Activated CD4-positive, alpha-beta T cell treated with anti-CD3 and anti-CD28 coated beads, Interleukin-2, Interleukin-6, amounts not matched to agents 100 ng/mL and 50 ng/mL, durations not matched to agents 16 hours and 8 hours (primary cell): ENCODE measurements at regions not wholly inside any gene's neighbourhood (a gene's known extent, or its start where the extent isn't known, plus 50 kb on each side); places are given as distances from the start of the nearest gene placed in this dataset.

Source experiments
- DNase-seq: peaks from one replicate; pipeline ENCODE4 v3.0.0-alpha.2; 2020

GRCh38 chr4:138555584-138555983, 313.4 kb upstream of the SLC7A11 start:
- peak; percentile 3 for DNase-seq

- DNase-seq = no peak
Measured at GRCh38 chr4:138555108-138555507, 313.0 kb upstream of the SLC7A11 start.

- DNase-seq = no peak
Measured at GRCh38 chr4:138553001-138553845, 311.1 kb upstream of the SLC7A11 start.

GRCh38 chr4:138542191-138542776, 300.1 kb upstream of the SLC7A11 start:
- no peak for DNase-seq

- no peak for DNase-seq
Measured at GRCh38 chr4:138540056-138540800, 298.1 kb upstream of the SLC7A11 start.

- no peak for DNase-seq
Measured at GRCh38 chr4:138538743-138539142, 296.6 kb upstream of the SLC7A11 start.

- no peak for DNase-seq
Measured at GRCh38 chr4:138537731-138538490, 295.8 kb upstream of the SLC7A11 start.

- no peak for DNase-seq
Measured at GRCh38 chr4:138535316-138535715, 293.2 kb upstream of the SLC7A11 start.

- DNase-seq = peak; percentile 3
Measured at GRCh38 chr4:138522366-138522765, 280.2 kb upstream of the SLC7A11 start.

- DNase-seq = no peak
Measured at GRCh38 chr4:138521809-138522208, 279.7 kb upstream of the SLC7A11 start.

GRCh38 chr4:138519436-138519835, 277.3 kb upstream of the SLC7A11 start:
- no peak for DNase-seq

- no peak for DNase-seq
Measured at GRCh38 chr4:138513535-138513934, 271.4 kb upstream of the SLC7A11 start.

- no peak for DNase-seq
Measured at GRCh38 chr4:138512756-138513155, 270.6 kb upstream of the SLC7A11 start.

GRCh38 chr4:138510053-138510452, 267.9 kb upstream of the SLC7A11 start:
- DNase-seq = no peak

- no peak for DNase-seq
Measured at GRCh38 chr4:138509346-138509745, 267.2 kb upstream of the SLC7A11 start.

- no peak for DNase-seq
Measured at GRCh38 chr4:138507522-138507921, 265.4 kb upstream of the SLC7A11 start.

- DNase-seq = no peak
Measured at GRCh38 chr4:138501614-138502013, 259.5 kb upstream of the SLC7A11 start.

- DNase-seq = no peak
Measured at GRCh38 chr4:138500869-138501268, 258.7 kb upstream of the SLC7A11 start.

GRCh38 chr4:138499627-138500026, 257.5 kb upstream of the SLC7A11 start:
- no peak for DNase-seq

- DNase-seq = no peak
Measured at GRCh38 chr4:138494931-138495330, 252.8 kb upstream of the SLC7A11 start.

GRCh38 chr4:138494116-138494515, 252.0 kb upstream of the SLC7A11 start:
- no peak for DNase-seq

- DNase-seq = no peak
Measured at GRCh38 chr4:138492176-138492575, 250.0 kb upstream of the SLC7A11 start.

- no peak for DNase-seq
Measured at GRCh38 chr4:138488533-138488932, 246.4 kb upstream of the SLC7A11 start.
